ENCODE measurements at regions not wholly inside any gene's neighbourhood (a gene's known extent, or its start where the extent isn't known, plus 50 kb on each side); places are given as distances from the start of the nearest gene placed in this dataset.

GRCh38 chr11:70846781-70847655 lies 405.4 kb downstream of the SHANK2 start:
- intact Hi-C loops (cut with micrococcal nuclease; ENCODE audit: unreplicated experiment), result no loop called here
- H3K9me3 ChIP-seq, result no peaks in the 10 kb centered on the region
- no peaks in the 10 kb centered on the region for H3K27me3 Mint-ChIP-seq (ENCODE audit: insufficient read depth, unreplicated experiment)
- H3K4me1 ChIP-seq, result no peaks in the 10 kb centered on the region
- no peaks in the 10 kb centered on the region for H3K9me3 Mint-ChIP-seq (ENCODE audit: unreplicated experiment)
- peaks cover 3% of the 10 kb centered on the region for H3K36me3 ChIP-seq (ENCODE audit: control insufficient read depth, insufficient read depth, low read length)
- DNase-seq, result no peak
- no peaks in the 10 kb centered on the region for H3K27me3 ChIP-seq (replicated peaks; ENCODE audit: control insufficient read depth, insufficient read depth, low read length)
- ChIA-PET POLR2A (no interaction called here), CTCF (no interaction called here)
- H3K4me1 Mint-ChIP-seq (ENCODE audit: low read depth, unreplicated experiment), result no peaks in the 10 kb centered on the region
- H3K4me3 ChIP-seq (ENCODE audit: low read depth, low read length), result no peak overlapping the region
- TF ChIP-seq CTCF (IDR thresholded peaks at IDR 0.05; ENCODE audit: insufficient read depth in 1 of 2, low read depth in 1 of 2, low read length in 1 of 2, severe bottlenecking in 1 of 2, unreplicated experiment in 1 of 2), result no peak
- H3K4me3 Mint-ChIP-seq (ENCODE audit: unreplicated experiment), result no peak overlapping the region
- peaks cover 41% of the 10 kb centered on the region for H3K36me3 Mint-ChIP-seq (ENCODE audit: insufficient read depth, unreplicated experiment)
- H3K27ac Mint-ChIP-seq (ENCODE audit: unreplicated experiment), result no peak overlapping the region
- BruUV-seq (replicated peaks), result no TSS peak

- BruUV-seq (replicated peaks), result no TSS peak
- no peaks in the 10 kb centered on the region for H3K9me3 Mint-ChIP-seq (ENCODE audit: unreplicated experiment)
- H3K27ac Mint-ChIP-seq (ENCODE audit: unreplicated experiment), result peak overlapping the region; percentile 51
Measured at GRCh38 chr11:70848243-70848750, 404.1 kb downstream of the SHANK2 start.

GRCh38 chr11:70849031-70849430 lies 403.3 kb downstream of the SHANK2 start:
- intact Hi-C loops (cut with micrococcal nuclease; ENCODE audit: unreplicated experiment), result no loop called here

More at GRCh38 chr11:70848243-70848750, 404.1 kb downstream of the SHANK2 start:
- ChIA-PET POLR2A (no interaction called here), CTCF (no interaction called here)
- Histone ChIP-seq H3K4me1 (no peaks in the 10 kb centered on the region), H3K9me3 (no peaks in the 10 kb centered on the region), H3K36me3 (ENCODE audit: control insufficient read depth, insufficient read depth, low read length) (peaks cover 2% of the 10 kb centered on the region), H3K27me3 (replicated peaks; ENCODE audit: control insufficient read depth, insufficient read depth, low read length) (no peaks in the 10 kb centered on the region), H3K4me3 (ENCODE audit: low read depth, low read length) (no peak overlapping the region)
- intact Hi-C loops (cut with micrococcal nuclease; ENCODE audit: unreplicated experiment), result no loop called here
- H3K4me3 Mint-ChIP-seq (ENCODE audit: unreplicated experiment), result no peak overlapping the region
- H3K4me1 Mint-ChIP-seq (ENCODE audit: low read depth, unreplicated experiment), result no peaks in the 10 kb centered on the region
- no peaks in the 10 kb centered on the region for H3K27me3 Mint-ChIP-seq (ENCODE audit: insufficient read depth, unreplicated experiment)
- DNase-seq, result no peak
- TF ChIP-seq CTCF (IDR thresholded peaks at IDR 0.05; ENCODE audit: insufficient read depth in 1 of 2, low read depth in 1 of 2, low read length in 1 of 2, severe bottlenecking in 1 of 2, unreplicated experiment in 1 of 2), result no peak
- peaks cover 34% of the 10 kb centered on the region for H3K36me3 Mint-ChIP-seq (ENCODE audit: insufficient read depth, unreplicated experiment)

More at GRCh38 chr11:70849031-70849430, 403.3 kb downstream of the SHANK2 start:
- no peak for TF ChIP-seq CTCF (IDR thresholded peaks at IDR 0.05; ENCODE audit: insufficient read depth in 1 of 2, low read depth in 1 of 2, low read length in 1 of 2, severe bottlenecking in 1 of 2, unreplicated experiment in 1 of 2)
- ChIA-PET POLR2A (no interaction called here), CTCF (no interaction called here)
- no peaks in the 10 kb centered on the region for H3K9me3 Mint-ChIP-seq (ENCODE audit: unreplicated experiment)
- DNase-seq, result no peak
- peaks cover 34% of the 10 kb centered on the region for H3K36me3 Mint-ChIP-seq (ENCODE audit: insufficient read depth, unreplicated experiment)
- no peak overlapping the region for H3K4me3 Mint-ChIP-seq (ENCODE audit: unreplicated experiment)
- no peaks in the 10 kb centered on the region for H3K27me3 Mint-ChIP-seq (ENCODE audit: insufficient read depth, unreplicated experiment)
- no peaks in the 10 kb centered on the region for H3K27me3 ChIP-seq (replicated peaks; ENCODE audit: control insufficient read depth, insufficient read depth, low read length)
- no TSS peak for BruUV-seq (replicated peaks)
- no peaks in the 10 kb centered on the region for H3K4me1 ChIP-seq
- H3K4me3 ChIP-seq (ENCODE audit: low read depth, low read length), result no peak overlapping the region
- H3K9me3 ChIP-seq, result no peaks in the 10 kb centered on the region
- peak overlapping the region; percentile 51 for H3K27ac Mint-ChIP-seq (ENCODE audit: unreplicated experiment)
- peaks cover 2% of the 10 kb centered on the region; the same call in 1 of the 2 replicates for H3K36me3 ChIP-seq (ENCODE audit: control insufficient read depth, insufficient read depth, low read length)
- H3K4me1 Mint-ChIP-seq (ENCODE audit: low read depth, unreplicated experiment), result no peaks in the 10 kb centered on the region

Measured in Caco-2 (cell line).